Retinal pigment epithelial cell (primary cell): ENCODE measurements at regions not wholly inside any gene's neighbourhood (a gene's known extent, or its start where the extent isn't known, plus 50 kb on each side); places are given as distances from the start of the nearest gene placed in this dataset.

Source experiments
- DNase-seq: peaks from one replicate; pipeline ENCODE4 v3.0.0-alpha.2; 2010; ENCODE audit warnings: low read depth
- H3K4me3 ChIP-seq: 2 replicates; pipeline ENCODE4 v1.5.1; 2011; ENCODE audit warnings: mild to moderate bottlenecking, low read length, control low read depth, moderate library complexity
- TF ChIP-seq, protein P1 (sequence below): conservative IDR thresholded peaks from 2 replicates; pipeline ENCODE4 v1.5.1; 2011; ENCODE audit warnings: low read depth, low read length, control low read depth, inconsistent platforms

DNA sequence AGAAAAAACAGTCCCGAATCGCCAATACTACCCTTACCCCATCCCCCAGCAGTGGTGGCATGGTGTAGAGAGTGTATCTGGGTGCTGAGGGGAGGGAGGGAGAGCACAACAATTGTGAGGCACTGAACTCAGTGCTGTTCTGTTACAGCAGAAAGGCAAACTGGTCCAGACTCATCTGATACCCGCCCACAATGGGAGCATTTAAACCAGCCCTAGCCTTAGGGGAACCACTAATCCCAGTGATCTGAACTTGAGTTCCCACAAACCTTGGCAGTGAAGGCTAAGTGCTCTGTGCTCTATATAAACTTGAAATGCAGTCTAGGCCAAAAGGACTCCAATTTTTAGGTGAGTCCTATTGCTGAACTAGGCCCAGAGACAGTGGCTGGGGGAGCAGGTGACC is 666.4 kb upstream of the PTCHD4 start:
- no peak overlapping the region for H3K4me3 ChIP-seq
- no peak for DNase-seq
- TF ChIP-seq, protein P1, sequence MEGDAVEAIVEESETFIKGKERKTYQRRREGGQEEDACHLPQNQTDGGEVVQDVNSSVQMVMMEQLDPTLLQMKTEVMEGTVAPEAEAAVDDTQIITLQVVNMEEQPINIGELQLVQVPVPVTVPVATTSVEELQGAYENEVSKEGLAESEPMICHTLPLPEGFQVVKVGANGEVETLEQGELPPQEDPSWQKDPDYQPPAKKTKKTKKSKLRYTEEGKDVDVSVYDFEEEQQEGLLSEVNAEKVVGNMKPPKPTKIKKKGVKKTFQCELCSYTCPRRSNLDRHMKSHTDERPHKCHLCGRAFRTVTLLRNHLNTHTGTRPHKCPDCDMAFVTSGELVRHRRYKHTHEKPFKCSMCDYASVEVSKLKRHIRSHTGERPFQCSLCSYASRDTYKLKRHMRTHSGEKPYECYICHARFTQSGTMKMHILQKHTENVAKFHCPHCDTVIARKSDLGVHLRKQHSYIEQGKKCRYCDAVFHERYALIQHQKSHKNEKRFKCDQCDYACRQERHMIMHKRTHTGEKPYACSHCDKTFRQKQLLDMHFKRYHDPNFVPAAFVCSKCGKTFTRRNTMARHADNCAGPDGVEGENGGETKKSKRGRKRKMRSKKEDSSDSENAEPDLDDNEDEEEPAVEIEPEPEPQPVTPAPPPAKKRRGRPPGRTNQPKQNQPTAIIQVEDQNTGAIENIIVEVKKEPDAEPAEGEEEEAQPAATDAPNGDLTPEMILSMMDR: no peak

DNA sequence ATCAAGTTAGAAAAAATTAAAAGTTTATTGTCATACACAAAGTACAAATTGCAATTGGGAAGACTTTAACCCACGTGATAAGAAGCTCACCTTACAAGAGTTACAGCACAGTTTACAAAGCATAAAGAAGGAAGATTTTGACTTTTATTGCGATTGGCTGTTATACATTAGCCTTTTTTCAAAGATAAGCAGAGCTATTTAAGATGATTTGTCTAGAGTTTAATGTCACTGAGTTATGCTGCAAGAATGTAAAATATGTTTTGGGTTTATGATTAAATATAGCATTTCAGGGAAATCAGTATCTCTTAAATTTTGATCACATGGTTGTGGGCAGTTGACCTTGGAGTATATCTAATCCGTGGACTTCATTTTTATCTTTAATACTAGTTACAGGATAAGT is 664.2 kb upstream of the PTCHD4 start:
- TF ChIP-seq, protein P1: no peak
- no peak for DNase-seq
- H3K4me3 ChIP-seq: no peak overlapping the region

DNA sequence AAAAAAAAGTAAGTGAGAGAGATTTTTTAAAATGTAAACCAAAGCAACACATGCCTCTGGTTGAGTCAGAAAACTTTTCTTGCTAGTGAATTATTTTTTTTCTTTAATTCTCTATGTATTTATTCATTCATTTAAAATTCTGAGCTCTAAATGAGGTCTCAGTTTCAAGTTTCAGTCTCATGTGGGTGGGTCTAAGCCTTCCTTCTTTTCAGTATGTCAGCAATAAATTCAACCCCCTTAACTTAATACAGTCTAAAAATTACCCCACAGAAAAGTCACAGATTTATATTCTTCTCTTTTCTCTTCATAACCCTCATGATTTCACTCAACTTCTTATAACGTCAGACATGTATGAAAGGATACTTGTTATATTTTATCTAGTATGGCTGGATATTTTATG is 663.3 kb upstream of the PTCHD4 start:
- TF ChIP-seq, protein P1: no peak
- no peak overlapping the region for H3K4me3 ChIP-seq
- no peak for DNase-seq

DNA sequence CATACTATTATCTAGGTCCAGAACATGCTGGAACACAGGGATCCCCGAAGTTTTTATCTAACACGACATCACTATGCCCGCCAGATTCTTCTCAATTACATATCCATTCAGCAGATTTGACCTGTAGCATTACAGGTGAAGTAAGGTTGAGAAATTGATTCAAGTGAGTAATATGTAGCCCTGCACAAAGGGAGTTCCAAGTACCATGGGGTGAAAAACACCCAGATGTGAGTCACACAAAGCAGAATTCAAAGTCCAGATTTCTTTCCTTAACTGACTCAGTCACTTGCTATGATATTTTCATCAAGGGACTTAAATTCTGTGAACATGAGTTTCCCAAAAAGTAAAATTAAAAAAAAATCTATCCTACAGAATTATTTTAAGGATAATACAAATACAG is 655.4 kb upstream of the PTCHD4 start:
- no peak for DNase-seq
- H3K4me3 ChIP-seq: no peak overlapping the region
- TF ChIP-seq, protein P1: no peak

DNA sequence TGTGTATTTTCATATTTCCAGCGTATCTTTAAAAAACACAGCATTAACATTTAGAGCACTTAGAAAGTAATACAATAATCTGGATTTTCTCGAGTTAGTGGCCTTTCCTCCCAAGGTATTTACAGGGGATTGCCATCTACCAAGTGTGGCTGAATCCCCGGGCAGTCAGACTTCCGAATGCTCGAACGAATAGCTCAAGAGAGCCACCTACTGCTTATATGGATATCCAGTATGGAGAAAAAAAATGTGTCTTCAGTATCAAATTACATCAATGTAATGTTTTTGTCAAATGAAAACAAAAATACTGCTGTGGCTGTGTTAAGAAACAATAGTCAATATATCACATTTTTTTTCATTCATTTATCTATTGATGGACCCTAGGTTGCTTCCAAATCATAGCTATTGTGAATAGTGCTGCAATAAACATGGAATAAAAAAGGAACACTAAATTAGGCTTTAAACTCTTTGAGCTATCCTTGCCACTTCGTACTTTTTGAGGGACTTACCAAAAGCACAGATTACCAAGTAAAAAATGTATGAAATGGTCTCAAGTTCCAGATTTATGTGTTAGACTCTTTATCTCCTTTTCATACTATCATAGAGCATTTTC is 654.5 kb upstream of the PTCHD4 start:
- DNase-seq: peak; percentile 63
- no peak overlapping the region for H3K4me3 ChIP-seq
- TF ChIP-seq, protein P1: peak; percentile 67

DNA sequence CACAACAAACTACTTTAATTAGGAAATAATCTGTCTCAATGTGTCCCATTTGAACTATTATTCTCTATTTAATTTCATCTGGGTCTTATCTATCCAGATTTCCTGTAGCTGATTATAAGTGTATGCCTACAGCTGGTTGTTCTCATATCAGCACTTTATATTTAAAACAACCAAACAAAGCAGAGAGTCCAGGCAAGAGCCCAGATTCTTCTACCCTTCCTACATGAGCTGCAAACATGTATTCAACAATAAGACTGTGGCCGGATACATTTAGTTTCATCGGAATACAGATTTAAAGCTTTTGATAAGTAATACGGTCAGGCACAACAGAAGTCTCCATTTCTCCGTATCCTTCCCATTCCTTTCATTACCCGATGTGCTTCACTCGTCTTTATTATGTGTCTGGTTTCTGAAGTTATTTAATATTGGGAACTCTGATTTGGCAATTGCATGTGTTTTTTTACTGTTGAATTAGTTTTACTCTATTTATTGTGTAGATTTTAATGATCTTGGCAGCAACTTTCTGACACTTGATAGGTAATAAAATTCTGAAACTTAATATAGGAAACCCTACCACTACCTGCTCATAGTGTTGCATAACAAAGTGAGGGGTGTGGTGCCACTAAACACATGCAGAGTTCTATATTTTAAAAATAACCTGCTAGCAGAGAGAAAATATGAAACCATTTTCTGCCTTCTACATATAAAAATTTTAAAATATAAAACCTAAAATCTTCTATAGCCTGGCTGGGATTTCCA is 653.5 kb upstream of the PTCHD4 start:
- TF ChIP-seq, protein P1: no peak
- H3K4me3 ChIP-seq: no peak overlapping the region
- DNase-seq: no peak

DNA sequence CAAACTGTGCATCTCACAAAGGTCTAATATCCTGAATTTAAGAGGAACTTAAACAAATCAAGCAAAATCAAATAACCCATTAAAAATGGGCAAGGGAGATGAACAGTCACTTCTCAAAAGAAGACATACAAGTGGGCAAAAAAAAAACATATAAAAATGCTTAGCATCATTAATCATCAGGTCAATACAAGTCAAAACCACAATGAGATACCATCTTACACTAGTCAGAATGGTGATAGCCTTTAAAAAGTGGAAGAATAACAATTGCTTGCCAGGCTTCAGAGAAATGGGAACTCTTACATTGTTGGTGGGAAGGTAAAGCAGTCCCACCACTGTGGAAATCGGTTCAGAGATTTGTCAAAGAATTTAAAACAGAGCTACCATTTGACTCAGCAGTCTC is 646.7 kb upstream of the PTCHD4 start:
- no peak for DNase-seq
- H3K4me3 ChIP-seq: no peak overlapping the region
- TF ChIP-seq, protein P1: no peak
